Midbrain (tissue), 1 donor: ENCODE measurements at regions not wholly inside any gene's neighbourhood (a gene's known extent, or its start where the extent isn't known, plus 50 kb on each side); places are given as distances from the start of the nearest gene placed in this dataset.
A peak's percentile ranks its signal among the peaks of the same experiment; 100 is the strongest.
"Not testable (repeated sequence)": the region's sequence is repeated elsewhere in the genome, so short reads cannot be mapped to it uniquely, and the experiment has no call there.

Experiments
- DNase-seq: peaks from one replicate; lab custom pipeline; 2025; lab: John Stamatoyannopoulos, UW

- no peak for DNase-seq
Observed at GRCh38 chr6:85357651-85358050, 92.2 kb upstream of the NT5E start.

DNA sequence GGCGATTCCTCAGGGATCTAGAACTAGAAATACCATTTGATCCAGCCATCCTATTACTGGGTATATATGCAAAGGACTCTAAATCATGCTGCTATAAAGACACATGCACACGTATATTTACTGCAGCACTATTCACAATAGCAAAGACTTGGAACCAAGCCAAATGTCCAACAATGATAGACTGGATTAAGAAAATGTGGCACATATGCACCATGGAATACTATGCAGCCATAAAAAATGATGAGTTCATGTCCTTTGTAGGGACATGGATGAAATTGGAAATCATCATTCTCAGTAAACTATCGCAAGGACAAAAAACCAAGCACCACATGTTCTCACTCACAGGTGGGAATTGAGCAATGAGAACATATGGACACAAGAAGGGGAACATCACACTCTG, 93.1 kb upstream of the NT5E start:
- DNase-seq, result not testable (repeated sequence)

DNA sequence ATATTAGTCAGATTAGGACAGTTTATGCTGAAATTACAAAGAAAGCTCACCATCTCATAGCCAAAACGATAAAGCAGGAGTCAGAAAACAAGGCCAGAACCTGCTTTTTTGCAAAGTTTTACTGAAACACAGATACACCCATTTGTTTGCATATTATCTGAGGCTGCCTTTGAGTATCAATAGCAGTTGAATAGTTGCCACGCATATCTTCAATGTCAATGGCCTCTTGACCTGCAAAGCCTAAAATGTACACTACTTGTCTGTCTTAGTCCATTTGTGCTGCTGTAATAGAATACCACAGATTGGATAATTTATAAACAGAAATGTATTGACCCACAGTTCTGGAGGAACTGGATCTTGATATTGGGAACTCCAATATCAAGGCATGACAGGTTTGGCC, 94.1 kb upstream of the NT5E start:
- DNase-seq, result no peak

GRCh38 chr6:85354761-85355618, 94.9 kb upstream of the NT5E start:
- DNase-seq, result peak; percentile 75

- DNase-seq, result no peak
Observed at GRCh38 chr6:85353012-85353411, 96.9 kb upstream of the NT5E start.

GRCh38 chr6:85348643-85349042, 101.2 kb upstream of the NT5E start:
- no peak for DNase-seq

GRCh38 chr6:85347812-85348211, 102.1 kb upstream of the NT5E start:
- DNase-seq, result no peak

GRCh38 chr6:85346196-85346595, 103.7 kb upstream of the NT5E start:
- DNase-seq, result no peak

DNA sequence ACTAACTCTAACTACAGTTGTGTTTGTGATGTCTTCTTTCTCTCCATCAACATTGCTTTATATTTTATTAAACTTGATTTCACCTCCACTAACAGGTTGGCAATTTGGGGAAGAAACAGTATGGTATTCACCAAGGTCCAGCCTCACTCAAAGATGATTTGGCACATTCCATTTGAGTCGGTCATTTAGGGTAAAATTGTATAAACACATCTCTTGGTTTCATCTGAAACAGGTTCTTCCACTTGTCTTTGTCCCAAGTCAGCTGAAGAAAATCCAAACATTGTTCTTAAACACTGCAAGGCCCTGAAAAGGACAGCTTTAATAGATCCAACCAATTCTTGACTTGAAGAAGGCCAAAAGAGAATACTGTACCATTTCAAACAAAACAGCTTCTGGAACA, 104.9 kb upstream of the NT5E start:
- DNase-seq, result no peak

- DNase-seq, result no peak
Observed at GRCh38 chr6:85343428-85343827, 106.5 kb upstream of the NT5E start.

GRCh38 chr6:85329196-85329595, 120.7 kb upstream of the NT5E start:
- no peak for DNase-seq

GRCh38 chr6:85325811-85326210, 124.1 kb upstream of the NT5E start:
- not testable (repeated sequence) for DNase-seq

DNA sequence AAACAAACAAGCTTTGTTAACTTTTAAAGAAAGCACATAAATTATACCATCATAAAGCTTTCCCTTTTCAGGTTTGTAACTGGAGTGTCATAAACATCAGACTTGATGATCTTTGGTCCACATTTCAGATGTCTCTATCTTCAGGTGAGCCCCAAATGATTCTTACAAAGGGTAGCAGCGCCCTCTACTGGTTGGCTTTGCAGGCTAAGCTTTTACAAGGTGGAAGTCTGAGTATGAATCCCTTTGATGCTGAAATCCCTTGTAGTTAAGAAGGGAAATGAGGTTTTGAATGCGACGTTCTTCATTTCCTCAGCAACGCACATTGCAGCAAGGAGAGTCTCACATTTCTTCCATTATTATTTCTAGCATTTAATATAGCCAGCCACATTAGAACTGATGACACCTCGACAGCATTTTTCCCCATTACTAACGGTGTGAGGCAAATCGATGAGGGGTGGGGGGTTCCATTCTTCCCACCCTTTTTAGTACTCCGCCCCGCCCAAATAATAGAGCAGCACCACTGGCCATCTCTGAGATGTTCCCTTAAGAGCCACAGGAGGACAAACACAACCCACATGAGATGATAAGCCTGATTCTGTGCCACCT, 126.3 kb upstream of the NT5E start:
- DNase-seq, result peak; percentile 34

DNA sequence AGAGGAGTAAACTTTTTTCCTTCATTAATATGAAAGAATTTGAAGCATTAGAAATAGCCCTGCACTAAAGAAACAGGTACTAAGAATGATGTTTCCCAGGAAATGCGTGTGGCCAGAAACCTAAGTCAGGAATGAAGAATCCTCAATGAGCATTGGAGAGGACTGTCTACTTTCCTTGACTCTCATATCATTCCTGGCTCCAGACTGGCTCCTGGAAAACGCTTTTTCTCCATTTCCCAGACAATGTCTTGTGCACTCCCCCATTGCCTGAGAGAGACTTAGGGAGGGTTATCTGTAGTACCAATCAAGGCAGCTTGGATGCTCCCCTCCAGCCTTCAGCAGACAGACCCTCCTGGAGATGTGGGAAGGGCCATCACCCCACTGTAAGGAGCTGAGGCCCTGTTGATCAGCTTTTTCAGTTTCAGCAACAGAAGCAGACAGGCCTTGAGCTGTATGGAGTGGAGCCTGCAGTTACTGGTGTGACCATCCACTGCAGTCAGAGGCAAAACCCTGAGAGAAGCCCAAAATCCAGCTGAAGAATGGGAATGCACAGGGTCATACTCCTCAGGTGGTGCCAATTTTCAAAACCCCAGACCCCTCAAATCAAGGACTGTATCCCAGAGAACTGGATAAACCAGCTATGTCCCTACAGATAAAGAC, 127.3 kb upstream of the NT5E start:
- DNase-seq, result no peak

DNA sequence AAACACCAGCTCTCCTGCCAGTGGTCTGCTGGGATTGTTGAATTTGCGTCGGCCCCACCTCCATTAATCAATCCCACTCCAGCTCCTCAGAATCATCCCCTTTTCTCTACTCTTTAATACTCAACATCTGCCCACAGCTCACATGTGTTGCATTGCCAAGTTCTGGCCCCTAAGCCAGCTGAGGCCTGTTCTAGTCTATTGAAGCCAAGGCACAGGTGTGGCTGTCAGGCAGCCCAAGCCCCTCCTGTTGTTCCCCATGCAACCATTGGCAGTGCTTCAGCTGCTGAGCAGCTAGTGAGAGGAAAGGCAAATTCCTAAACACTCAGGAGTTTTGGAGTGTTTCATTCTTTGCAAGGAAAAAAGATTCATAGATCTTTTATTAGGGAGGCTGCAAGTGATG, 128.0 kb upstream of the NT5E start:
- DNase-seq, result no peak

- no peak for DNase-seq
Observed at GRCh38 chr6:85314586-85314985, 135.3 kb upstream of the NT5E start.

GRCh38 chr6:85300581-85300980, 149.3 kb upstream of the NT5E start:
- no peak for DNase-seq

- no peak for DNase-seq
Observed at GRCh38 chr6:85298553-85298952, 151.3 kb upstream of the NT5E start.

DNA sequence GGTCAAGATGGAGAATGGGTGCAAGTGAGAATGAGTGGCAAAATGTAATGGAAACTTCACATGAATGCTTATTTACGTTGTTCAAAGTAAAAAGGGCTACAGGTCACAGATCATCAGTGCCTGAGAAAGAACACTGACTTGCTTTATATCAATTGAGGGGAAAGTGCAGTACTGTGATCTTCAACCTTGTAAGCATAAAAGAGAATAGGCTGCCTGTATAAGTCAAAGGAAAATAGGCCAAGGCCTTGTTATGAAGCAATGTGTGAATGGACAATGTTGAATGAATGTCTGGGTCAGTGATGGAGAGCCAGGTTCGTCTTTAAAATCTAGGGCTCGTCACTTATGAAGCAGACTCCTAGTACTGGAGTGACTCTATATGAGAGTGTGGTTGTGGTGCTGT, 158.6 kb upstream of the NT5E start:
- DNase-seq, result no peak

DNA sequence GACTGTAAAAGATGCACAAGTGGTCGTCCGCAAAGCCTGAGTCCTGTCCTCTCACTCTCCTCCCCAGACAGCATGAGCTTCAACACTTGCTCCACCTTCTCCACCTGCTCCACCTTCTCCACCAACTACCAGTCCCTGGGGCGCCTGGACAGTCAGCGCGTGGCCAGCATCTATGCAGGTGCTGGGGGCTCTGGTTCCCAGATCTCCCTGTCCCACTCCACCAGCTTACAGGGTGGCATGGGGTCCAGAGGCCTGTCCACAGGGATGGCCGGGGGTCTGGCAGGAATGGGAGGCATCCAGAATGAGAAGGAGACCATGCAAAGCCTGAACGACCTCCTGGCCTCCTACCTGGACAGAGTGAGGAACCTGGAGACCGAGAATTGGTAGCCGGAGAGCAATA, 162.2 kb upstream of the NT5E start:
- DNase-seq, result no peak

DNA sequence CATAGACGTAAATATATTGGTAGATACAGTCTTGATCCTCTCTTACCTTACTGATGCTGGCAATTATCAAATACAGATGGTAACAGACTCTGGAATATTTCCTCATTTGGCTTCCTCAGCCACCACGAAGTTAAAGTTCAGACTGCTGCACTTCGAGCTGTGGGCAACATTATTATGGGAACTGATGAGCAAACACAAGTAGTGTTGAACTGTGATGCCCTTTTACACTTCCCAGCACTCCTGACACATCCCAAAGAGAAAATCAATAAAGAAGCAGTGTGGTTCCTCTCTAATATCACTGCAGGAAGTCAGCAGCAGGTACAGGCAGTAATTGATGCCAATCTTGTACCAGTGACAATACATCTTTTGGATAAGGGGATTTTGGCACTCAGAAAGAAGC, 162.7 kb upstream of the NT5E start:
- no peak for DNase-seq

- not testable (repeated sequence) for DNase-seq
Observed at GRCh38 chr6:85286507-85286906, 163.4 kb upstream of the NT5E start.

DNA sequence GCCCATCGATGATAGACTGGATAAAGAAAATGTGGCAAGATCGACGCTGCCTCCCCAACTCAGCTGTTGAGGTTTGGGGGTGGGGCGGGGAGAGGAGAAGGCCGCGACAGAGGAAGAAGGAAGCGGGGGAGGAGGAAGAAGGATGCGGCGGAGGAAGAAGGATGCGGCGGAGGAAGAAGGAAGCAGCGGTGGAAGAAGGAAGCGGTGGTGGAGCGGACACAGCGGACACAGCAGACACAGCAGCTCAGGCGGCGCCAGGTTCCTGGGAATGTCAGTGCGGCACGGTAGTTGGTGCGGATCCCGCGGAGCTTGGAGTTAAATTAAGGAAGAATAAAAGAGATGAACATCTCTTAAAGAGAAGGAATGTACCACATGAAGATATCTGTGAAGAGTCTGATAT, 163.9 kb upstream of the NT5E start:
- no peak for DNase-seq
